H1 (cell line): ENCODE measurements at regions not wholly inside any gene's neighbourhood (a gene's known extent, or its start where the extent isn't known, plus 50 kb on each side); places are given as distances from the start of the nearest gene placed in this dataset.

ENCODE experiments used
- ATF3 ChIP-seq: IDR thresholded peaks from 2 replicates; pipeline ENCODE4 v1.6.1; 2011; ENCODE audit warnings: low read depth, mild to moderate bottlenecking, low read length; ENCODE audit not compliant: insufficient read depth
- CTBP2 ChIP-seq: IDR thresholded peaks from 2 replicates; pipeline ENCODE4 v1.7.0; 2011; ENCODE audit warnings: borderline replicate concordance, mild to moderate bottlenecking, moderate library complexity, mixed read lengths, low read length; ENCODE audit not compliant: insufficient read depth, insufficient read length
- EZH2 ChIP-seq: fragments of 200-600 bp; sonication (generic); IDR thresholded peaks from 2 replicates; pipeline ENCODE4 v1.7.1; 2012; ENCODE audit warnings: low read depth, mild to moderate bottlenecking, moderate library complexity, low read length, inconsistent platforms; ENCODE audit not compliant: severe bottlenecking
- GTF2F1 ChIP-seq: IDR thresholded peaks from 2 replicates; pipeline ENCODE4 v1.6.1; 2012; ENCODE audit warnings: low read depth, low read length, improper control_type of control experiment, borderline replicate concordance
- POU5F1 ChIP-seq: IDR thresholded peaks from 2 replicates; pipeline ENCODE4 v1.6.1; 2011; ENCODE audit warnings: low read depth, mild to moderate bottlenecking, low read length, moderate library complexity

- no peak for TF ChIP-seq EZH2
- no peak for TF ChIP-seq GTF2F1
- TF ChIP-seq CTBP2: no peak
- TF ChIP-seq POU5F1: no peak
- TF ChIP-seq ATF3: no peak
Observed at GRCh38 chr4:177103619-177104018, 206.1 kb upstream of the NEIL3 start (continued).
